Keratinocyte (primary cell): ENCODE measurements at regions not wholly inside any gene's neighbourhood (a gene's known extent, or its start where the extent isn't known, plus 50 kb on each side); places are given as distances from the start of the nearest gene placed in this dataset.

Experiments used
- DNase-seq: peaks from one replicate; pipeline ENCODE4 v3.0.0-alpha.2; 2011; ENCODE audit warnings: low read depth, missing footprints, low spot score
- FAIRE-seq: peaks from 2 replicates; lab custom pipeline; 2011; peaks lifted over from hg19 to GRCh38; lab: Jason Lieb, UNC
- H2AFZ ChIP-seq: 2 replicates; pipeline ENCODE4 v1.6.0; 2012; ENCODE audit warnings: low read length, control low read depth, inconsistent platforms; ENCODE audit not compliant: control insufficient read depth
- H3K27ac ChIP-seq: 2 replicates; pipeline ENCODE4 v1.5.1; 2011; ENCODE audit warnings: low read length; ENCODE audit not compliant: control insufficient read depth, insufficient read depth
- H3K27me3 ChIP-seq: 3 replicates; pipeline ENCODE4 v1.6.0; 2011; ENCODE audit warnings: low read length; ENCODE audit not compliant: control insufficient read depth, insufficient read depth; ENCODE audit errors: extremely low read depth
- H3K36me3 ChIP-seq, 2 experiments: 2 replicates in 1 of 2; 3 replicates in 1 of 2; pipeline ENCODE4 v1.5.1; 2011; ENCODE audit warnings: low read length in 2 of 2, mild to moderate bottlenecking in 1 of 2; ENCODE audit not compliant: control insufficient read depth in 2 of 2, insufficient read depth in 2 of 2; ENCODE audit errors: extremely low read depth in 1 of 2
- H3K4me1 ChIP-seq: 3 replicates; pipeline ENCODE4 v1.5.1; 2011; ENCODE audit warnings: low read length; ENCODE audit not compliant: control insufficient read depth, insufficient read depth; ENCODE audit errors: extremely low read depth
- H3K4me2 ChIP-seq: 3 replicates; pipeline ENCODE4 v1.6.0; 2011; ENCODE audit warnings: low read depth, low read length; ENCODE audit not compliant: control insufficient read depth, insufficient read depth; ENCODE audit errors: extremely low read depth
- H3K4me3 ChIP-seq, 3 experiments: fragments of 200-600 bp in 1 of 3; sonication (generic) in 1 of 3; 2 replicates in 2 of 3; 3 replicates in 1 of 3; pipeline ENCODE4 v1.5.1; 2011 to 2016; ENCODE audit warnings: low read length in 3 of 3, mild to moderate bottlenecking in 3 of 3, control low read depth in 2 of 3, inconsistent platforms in 1 of 3, low read depth in 1 of 3, mixed read lengths in 1 of 3, mixed run types in 1 of 3, moderate library complexity in 1 of 3; ENCODE audit not compliant: control insufficient read depth in 2 of 3, insufficient read depth in 2 of 3; ENCODE audit errors: extremely low read depth in 1 of 3
- H3K79me2 ChIP-seq: 2 replicates; pipeline ENCODE4 v1.6.0; 2012; ENCODE audit warnings: low read length; ENCODE audit not compliant: control insufficient read depth, insufficient read depth
- H3K9ac ChIP-seq: 3 replicates; pipeline ENCODE4 v1.6.0; 2011; ENCODE audit warnings: low read length; ENCODE audit not compliant: control insufficient read depth, insufficient read depth; ENCODE audit errors: extremely low read depth
- H3K9me1 ChIP-seq: 3 replicates; pipeline ENCODE4 v1.6.0; 2011; ENCODE audit warnings: low read length; ENCODE audit not compliant: control insufficient read depth, insufficient read depth; ENCODE audit errors: extremely low read depth
- H3K9me3 ChIP-seq: 2 replicates; pipeline ENCODE4 v1.5.1; 2012; ENCODE audit warnings: low read depth, low read length; ENCODE audit not compliant: control insufficient read depth
- H4K20me1 ChIP-seq: 3 replicates; pipeline ENCODE4 v1.6.0; 2011; ENCODE audit warnings: low read length; ENCODE audit not compliant: control insufficient read depth, insufficient read depth; ENCODE audit errors: extremely low read depth
- CTCF ChIP-seq, 3 experiments: IDR thresholded peaks in 1 of 3; conservative IDR thresholded peaks in 1 of 3; optimal IDR thresholded peaks in 1 of 3; 2 replicates in 2 of 3; 3 replicates in 1 of 3; pipeline versions ENCODE3 to v1.5.1; 2011; ENCODE audit warnings: low read length in 3 of 3, mild to moderate bottlenecking in 3 of 3, moderate library complexity in 2 of 3, control low read depth in 1 of 3, inconsistent platforms in 1 of 3; ENCODE audit not compliant: insufficient read depth in 2 of 3; ENCODE audit errors: extremely low read depth in 1 of 3
- EZH2 ChIP-seq: IDR thresholded peaks from one replicate; pipeline ENCODE4 v1.6.1; 2012; ENCODE audit warnings: inconsistent platforms, mild to moderate bottlenecking, low read length, moderate library complexity
- dilution Hi-C: fragments of 300-500 bp; cut with MboI; formaldehyde crosslinking; loops from one replicate; pipeline ENCODE4 v1.7.0; 2020; ENCODE audit warnings: low sequenced_read_pairs; ENCODE audit not compliant: extremely low pct_ligation_motif_present

- no peak overlapping the region for H3K4me3 ChIP-seq
- H3K27me3 ChIP-seq = no peaks in the 10 kb centered on the region
- no peak overlapping the region for H3K4me2 ChIP-seq
- no peaks in the 10 kb centered on the region for H3K36me3 ChIP-seq
- no peaks in the 10 kb centered on the region for H4K20me1 ChIP-seq
- H3K79me2 ChIP-seq = no peaks in the 10 kb centered on the region
- no peaks in the 10 kb centered on the region for H3K9me1 ChIP-seq
- H2AFZ ChIP-seq = no peak overlapping the region
- H3K27ac ChIP-seq = no peak overlapping the region
- peaks cover 9% of the 10 kb centered on the region for H3K4me1 ChIP-seq
- no peaks in the 10 kb centered on the region for H3K9me3 ChIP-seq
- H3K9ac ChIP-seq = no peak overlapping the region
- no peak for FAIRE-seq
- dilution Hi-C loops = no loop called here
- TF ChIP-seq EZH2 (no peak), CTCF (optimal IDR thresholded peaks at IDR 0.05 in 1 of 3, IDR thresholded peaks at IDR 0.05 in 1 of 3, conservative IDR thresholded peaks at IDR 0.05 in 1 of 3; ENCODE audit: extremely low read depth in 1 of 3, insufficient read depth in 2 of 3, low read length in 3 of 3) (no peak)
- DNase-seq = no peak
These were observed 146.1 kb upstream of the TMCO5A start for GRCh38 chr15:37788330-37788729.

- Histone ChIP-seq H3K27ac (no peak overlapping the region), H4K20me1 (no peaks in the 10 kb centered on the region), H3K4me2 (no peak overlapping the region), H3K4me3 (no peak overlapping the region), H3K27me3 (no peaks in the 10 kb centered on the region), H3K79me2 (no peaks in the 10 kb centered on the region), H2AFZ (no peak overlapping the region), H3K9me3 (no peaks in the 10 kb centered on the region), H3K4me1 (peaks cover 9% of the 10 kb centered on the region), H3K9ac (no peak overlapping the region), H3K36me3 (no peaks in the 10 kb centered on the region), H3K9me1 (no peaks in the 10 kb centered on the region)
- dilution Hi-C loops = no loop called here
- TF ChIP-seq EZH2 (no peak), CTCF (optimal IDR thresholded peaks at IDR 0.05 in 1 of 3, IDR thresholded peaks at IDR 0.05 in 1 of 3, conservative IDR thresholded peaks at IDR 0.05 in 1 of 3; ENCODE audit: extremely low read depth in 1 of 3, insufficient read depth in 2 of 3, low read length in 3 of 3) (no peak)
- FAIRE-seq (no peak), DNase-seq (no peak)
These were observed 145.6 kb upstream of the TMCO5A start for GRCh38 chr15:37788767-37789396.
